Fibroblast of peridontal ligament (primary cell): ENCODE measurements at regions not wholly inside any gene's neighbourhood (a gene's known extent, or its start where the extent isn't known, plus 50 kb on each side); places are given as distances from the start of the nearest gene placed in this dataset.
"Not testable (repeated sequence)": the region's sequence is repeated elsewhere in the genome, so short reads cannot be mapped to it uniquely, and the experiment has no call there.

Experiments used
- DNase-seq: peaks from one replicate; pipeline ENCODE4 v3.0.0-alpha.2; 2010; ENCODE audit errors: extremely low read depth

DNA sequence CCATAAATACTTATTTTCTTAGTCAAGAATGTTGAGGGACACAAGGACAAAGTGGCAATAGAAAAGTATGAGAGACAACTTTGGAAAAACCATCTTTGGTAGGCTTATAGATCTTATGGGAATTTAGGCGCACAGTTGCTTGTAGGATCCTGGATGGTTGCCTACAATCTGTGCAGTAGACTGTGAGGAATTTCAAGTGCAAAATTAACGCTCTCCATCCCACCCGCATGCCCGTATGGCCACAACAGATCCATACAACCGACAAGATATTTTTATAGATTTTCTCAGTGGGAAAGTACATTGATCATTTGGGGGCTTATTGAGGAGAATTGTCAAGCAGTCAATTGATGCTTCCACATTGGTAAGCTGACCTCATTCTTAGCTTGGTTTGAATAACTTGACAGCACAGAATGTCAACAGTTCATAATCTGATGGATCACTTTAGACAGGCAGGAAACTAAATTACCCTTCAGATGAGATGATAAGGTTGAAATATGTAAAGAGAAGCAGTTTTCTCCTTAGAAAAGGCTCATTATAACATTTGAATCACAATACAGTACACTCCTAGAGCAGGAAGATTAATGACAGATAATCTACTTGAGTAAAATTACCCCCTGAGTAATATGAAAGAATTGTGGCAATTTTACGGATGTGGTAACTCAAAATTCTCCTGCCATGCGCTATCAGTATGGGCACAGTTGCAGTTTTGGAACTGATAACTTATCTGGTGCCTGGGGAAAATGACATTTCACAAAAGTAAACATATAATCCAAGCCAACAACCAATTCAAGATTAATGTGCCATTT lies 479.7 kb downstream of the KIF20B start:
- no peak for DNase-seq

DNA sequence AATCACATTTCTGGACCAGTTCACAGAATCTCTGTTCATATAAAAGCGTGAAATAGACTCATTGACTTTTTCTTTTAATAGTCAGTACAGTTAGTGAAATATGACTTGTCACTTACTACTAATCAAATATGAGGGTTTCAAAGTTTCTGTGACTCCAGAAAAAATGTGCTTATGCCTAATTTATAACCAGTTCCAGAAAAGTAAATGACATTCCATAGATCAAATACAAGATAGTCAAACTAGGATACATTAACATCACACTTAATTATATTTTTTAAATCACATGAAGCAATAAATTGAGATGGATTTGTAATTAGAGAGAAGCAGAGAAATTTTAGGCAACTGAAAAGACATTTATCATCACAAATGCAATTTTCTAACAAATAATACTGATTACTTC lies 491.4 kb downstream of the KIF20B start:
- DNase-seq = no peak

DNA sequence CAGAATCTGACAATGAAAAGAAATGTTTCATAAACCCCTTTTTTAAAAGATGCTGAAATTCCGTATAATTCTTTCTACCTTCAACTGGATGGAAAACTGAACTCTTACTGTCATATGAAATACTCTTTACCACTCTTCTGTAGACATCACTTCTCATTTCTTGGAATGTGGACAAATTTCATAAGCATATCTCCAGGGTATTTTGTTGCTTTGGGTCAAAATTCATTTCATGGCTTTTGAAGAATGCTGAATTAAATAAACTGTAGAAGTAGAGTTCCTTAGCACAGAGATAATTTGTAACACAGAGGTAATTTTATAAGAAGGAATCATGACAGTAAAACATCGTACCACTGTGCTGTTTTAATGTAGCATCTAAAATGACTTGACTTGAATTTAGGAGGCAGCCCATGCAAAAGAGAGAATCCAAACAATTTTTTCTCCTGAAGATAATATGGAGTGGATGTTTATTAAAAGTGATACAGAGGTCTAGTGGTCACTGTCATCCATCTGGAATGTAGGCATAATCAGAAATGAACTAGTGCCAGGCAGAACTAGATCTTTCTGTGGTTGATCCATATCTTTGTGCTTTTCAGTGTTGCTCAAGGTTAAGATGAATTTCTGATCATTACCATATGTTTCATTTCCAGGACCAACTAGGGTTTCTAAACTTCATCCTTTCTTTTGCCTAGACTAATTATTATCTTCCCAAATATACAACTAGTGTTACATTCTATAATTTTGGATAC lies 492.0 kb downstream of the KIF20B start:
- DNase-seq = peak; percentile 97

DNA sequence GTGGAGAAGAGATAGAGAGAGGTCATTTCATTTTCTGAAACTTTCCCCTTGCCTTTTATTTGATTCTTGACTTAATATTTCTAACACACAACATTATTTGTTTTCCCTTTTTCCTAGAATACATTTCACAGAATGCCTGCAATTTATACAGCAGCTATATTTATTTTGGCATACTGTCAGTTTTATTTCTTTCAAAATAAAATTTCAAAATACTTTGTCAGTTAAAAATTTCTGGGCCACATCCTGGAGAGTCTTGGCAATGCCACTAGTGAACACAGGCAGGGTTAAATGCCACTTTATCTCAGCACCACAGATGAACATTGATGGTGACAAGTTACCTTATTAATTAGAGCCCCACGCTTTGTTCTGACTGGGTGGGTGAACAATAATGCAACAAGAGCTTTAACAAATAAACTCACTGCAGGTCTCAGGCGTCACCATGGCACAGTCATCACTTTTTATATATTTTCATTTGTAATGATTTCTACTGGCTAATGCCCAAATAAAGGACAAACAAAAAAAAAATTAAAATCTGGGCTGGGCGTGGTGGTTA lies 494.0 kb downstream of the KIF20B start:
- DNase-seq = no peak

DNA sequence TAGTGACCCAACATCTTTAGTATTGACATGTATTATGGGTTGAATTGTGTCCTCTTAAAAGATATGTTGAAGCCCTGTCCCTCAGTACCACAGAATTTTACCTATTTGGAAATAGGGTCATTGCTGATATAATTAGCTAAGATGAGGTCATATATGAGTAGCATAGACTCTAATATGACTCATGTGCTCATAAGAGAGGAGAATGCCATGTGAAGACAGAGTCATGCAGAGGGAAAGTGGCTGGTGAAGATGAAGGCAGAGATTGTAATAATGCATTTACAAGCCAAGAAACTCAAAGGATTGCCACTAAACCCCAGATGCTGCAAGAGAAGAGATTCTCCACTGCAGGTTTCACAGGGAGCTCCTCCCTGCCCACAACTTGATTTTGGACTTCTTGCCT lies 496.4 kb downstream of the KIF20B start:
- DNase-seq = peak; percentile 64

DNA sequence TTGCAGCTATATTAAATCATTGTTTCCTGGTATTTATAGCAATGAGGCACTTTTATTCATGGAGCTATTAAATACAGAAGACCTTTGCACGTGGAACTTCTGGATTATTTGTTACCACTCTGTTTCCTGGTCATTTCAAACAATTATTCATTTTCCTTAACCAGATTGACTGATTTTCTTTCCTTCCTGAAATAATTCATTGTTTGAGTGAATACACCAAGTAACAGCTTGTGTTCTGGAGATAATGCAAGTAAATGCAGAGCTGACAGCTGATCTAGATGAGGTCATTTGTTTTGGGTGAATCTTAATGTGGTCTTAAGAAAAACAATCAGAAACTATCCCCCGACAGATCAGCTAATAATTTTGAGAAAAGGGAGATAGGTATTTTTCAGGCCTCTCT lies 497.7 kb downstream of the KIF20B start:
- no peak for DNase-seq

DNA sequence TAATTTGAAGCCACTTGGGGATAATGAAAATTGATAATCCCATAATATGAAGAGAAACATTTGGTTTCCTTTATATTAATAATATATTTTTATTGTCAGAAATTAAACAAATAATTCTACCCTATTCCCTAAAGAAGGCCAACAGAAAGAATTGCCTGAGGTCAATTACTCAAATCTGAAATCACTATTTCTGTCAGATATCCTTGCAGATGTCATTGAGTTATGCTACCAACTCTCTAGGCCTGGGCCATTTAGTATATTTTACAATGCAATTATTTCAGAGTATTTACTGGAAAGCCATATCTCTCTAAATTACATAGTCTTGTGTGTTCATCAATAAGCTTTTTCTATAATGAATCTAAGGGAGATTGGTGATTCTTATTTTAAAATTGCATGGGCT lies 498.1 kb downstream of the KIF20B start:
- no peak for DNase-seq

DNA sequence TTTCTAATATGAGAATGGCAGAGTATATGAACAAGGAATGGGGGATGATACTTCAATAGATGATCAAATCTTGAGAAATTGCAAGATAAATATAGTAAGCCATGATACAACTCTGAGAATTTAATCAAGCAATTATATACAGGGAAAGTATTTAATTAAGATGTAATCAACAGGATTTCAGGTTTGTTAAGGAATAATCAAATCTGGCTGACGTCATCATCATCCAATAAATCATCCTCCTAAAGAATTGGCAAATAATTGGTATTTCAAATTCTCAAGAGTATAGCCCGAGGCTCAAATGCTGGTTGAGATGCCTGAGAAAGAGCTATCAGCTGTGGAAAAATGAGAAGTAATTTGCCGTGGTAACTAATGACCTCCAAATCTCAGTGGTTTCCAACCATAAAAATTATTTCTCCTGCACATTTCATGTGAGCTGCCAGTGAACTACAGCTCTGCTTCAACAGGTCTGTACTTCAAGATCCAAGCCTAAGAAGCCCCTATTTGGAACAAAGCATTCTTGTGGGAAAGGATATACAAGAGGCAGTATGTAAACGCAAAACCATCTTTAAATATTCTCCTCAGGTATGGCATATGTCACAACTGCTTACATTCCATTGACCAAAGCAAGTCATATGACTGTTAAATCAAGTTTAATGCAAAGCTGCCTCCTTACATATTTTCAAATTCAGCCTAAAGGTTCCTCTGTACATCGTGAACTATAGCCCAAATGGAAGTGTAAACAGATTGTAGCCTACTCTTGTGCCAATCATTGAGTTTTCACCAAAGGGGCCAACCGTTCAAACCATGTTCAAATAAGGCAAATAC lies 503.0 kb downstream of the KIF20B start:
- no peak for DNase-seq

DNA sequence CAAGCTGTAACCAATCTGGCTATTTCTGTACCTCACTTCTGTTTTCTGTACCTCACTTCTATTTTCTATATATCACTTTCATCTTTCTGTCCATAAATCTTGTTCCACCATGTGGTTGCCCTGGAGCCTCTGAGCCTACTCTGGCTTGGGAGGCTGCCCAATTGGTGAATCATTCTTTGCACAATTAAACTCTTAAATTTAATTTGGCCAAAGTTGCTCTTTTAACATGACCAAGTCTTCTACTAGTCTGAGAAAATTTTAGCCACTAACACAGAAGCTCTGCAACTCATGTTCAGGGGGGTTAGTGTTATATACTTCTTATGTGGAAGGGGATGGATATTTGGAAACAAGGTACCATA lies 503.5 kb downstream of the KIF20B start:
- DNase-seq = peak; percentile 76

DNA sequence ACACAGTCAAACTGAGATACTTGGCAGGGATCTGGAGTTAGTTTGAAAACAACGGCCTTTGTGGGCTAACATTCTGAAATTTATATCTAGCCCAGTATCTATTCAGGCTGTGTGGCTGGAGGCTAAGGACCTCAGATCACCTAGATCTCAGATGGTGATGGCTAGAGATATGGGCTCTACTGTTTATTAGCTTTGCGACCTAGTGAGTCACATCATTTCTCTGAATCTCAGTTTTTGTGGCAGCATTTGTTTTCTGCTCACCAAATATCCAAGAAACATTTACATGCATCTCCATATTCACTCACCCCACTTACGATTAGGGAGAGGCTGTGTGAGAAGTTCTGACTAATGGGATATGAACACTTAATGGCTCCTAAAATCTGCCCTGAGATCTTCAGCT lies 503.9 kb downstream of the KIF20B start:
- no peak for DNase-seq

DNA sequence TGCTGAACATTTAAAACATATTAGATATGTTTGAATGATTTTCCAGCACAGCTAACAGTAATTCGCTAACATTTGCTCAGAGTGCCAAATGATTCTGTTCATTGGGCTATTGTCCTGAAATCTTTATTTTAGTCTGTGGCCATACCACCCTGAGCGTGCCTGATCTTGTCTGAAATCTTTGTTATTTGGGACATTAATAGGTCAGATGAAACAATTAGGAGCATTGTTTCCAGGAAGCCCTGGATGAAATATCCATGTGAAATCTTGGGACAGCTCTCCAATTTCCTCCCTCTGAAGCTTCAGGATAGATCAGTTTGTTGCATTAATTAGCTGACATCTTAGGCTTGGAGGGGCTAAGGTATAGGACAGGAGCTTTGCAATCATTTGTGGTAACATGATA lies 512.0 kb downstream of the KIF20B start:
- no peak for DNase-seq

DNA sequence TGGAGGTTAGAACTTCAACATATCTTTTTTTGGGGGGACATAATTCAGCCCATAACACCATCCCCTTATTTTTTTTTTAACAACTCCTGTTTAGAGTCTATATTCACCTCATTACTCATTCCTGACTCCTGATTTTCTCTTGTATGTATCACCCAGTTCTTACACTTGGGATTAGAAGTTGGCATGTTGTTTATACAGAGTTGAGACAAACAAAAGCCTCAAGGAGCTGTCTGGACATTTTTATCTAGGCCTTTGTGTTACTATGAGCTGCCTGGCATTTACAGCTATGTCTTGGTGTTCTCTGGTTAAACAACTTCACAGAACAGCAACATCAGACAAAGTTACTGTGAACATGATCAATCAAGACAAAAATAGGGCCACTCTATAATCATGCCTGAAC lies 517.5 kb downstream of the KIF20B start:
- no peak for DNase-seq

DNA sequence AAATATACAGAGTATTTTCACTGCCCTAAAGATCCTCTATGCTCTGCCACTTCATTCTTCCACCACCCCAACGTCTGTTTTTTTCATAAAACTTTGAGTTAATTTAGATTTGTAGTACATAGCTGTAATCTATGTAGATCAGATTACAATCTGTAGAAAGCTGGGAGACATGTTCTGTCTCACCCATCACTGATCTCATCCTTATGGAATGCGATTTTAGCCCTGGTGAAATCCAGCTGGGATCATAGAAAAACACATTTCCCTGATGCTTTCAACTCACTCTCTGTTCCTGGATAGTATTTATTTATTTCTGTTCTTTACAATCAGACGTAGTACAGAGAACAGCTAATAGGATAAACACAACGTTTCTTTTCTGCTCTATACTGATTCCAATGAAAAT lies 521.0 kb downstream of the KIF20B start:
- DNase-seq = peak; percentile 88

DNA sequence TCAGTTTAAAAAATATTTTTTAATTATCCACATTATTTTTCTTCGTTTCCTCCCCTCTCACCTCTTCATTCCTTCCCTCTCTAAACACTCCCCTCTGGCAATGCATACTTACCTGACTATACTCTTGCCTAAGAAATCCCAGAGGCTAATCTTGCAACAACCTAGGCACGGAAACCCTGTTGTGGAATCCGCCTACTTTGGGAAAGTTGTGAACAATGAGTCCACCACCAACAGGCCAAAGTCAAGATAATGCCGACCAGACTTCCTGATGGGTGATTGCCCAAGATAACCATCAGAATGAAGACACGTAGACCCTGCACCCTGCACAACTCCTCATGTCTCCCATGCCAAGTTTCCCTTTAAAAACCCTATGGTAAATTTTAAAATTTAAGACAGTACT lies 521.5 kb downstream of the KIF20B start:
- no peak for DNase-seq

DNA sequence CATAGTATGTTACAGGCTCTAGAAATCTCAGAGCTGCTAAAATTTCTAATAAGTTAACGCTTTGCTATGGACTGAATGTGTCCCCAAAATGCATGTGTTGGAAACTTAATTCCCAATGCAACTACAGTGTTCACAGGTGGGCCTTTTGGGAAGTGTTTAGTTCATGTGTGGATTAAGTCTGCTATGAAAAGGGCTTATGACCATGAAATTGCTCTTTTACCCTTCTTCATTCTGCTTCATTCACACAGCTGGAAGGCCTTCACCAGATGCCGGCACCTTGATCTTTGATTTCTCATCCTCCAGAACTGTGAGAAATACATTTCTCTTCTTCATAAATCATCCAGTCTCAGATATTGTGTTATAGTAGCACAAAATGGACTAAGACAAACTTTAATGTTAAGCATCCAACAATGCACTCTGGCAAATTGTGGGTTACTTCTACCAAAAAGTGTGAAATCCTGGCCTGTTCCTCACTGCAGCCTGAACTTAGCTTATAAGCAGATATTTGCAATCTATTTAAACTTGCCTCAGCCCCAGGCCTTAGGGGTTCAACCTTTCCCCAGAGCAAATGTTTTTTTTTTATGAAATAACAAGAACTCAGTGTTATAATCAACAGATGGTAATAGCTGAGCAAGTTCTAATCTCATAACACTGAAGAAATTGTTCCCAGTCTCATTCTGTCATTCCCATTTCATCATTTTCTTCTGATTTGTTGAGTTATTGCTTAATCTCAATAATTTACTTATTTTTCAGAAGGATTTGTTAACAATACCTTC lies 523.6 kb downstream of the KIF20B start:
- DNase-seq = peak; percentile 14

DNA sequence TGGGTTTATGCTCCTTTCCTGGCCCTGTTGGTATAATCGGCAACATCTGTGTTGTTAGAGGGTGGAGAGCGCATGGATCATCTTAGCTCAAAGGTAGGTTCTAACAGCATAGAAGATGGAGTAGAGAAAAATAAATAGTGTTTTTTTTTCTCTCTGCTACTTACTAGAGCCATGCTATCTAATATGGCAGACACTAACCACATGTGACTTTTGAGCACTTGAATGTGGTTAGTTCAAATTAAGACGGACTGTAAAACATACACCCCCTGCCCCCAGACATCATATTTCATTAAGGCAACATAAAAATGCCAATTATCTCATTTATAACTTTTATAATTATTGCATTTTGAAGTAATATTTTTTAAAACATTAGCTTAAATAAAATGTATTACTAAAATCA lies 525.1 kb downstream of the KIF20B start:
- no peak for DNase-seq

DNA sequence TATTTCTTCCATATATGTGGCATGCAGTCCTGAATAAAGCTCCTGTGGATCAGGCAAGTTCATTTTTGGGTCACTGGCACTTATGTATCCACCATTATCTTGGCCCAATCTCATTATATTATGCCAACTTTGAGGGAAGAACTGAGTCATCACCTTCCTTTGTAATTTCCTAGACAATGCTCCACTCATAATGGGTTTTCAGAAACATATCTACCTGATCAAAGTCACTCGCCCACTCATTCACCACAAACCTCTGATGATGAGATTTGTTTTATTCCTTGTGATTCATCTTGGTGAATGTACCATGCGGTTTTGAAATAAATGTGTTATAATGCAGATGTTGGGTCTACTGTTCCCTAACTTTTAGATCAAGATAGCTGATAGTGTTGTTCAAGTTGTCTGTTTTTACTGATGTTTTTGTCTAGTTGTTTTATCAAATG lies 525.8 kb downstream of the KIF20B start:
- peak; percentile 75 for DNase-seq

DNA sequence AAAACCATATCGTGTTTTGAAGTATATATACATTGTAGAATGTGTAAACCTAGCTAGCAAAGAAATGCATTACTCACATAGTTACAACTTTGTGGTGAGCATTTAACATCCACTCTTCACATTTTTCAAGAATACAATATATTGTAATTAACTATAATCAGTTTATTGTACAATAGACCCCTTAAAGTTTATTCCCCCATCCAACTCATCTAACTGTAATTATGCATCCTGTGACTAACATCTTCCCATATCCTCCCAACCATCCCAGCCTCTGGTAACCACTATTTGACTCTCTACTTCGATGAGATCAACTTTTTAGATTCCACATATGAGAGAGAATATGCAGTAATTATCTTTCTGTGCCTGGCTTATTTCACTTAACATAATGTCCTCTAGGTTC lies 526.4 kb downstream of the KIF20B start:
- DNase-seq = peak; percentile 18

DNA sequence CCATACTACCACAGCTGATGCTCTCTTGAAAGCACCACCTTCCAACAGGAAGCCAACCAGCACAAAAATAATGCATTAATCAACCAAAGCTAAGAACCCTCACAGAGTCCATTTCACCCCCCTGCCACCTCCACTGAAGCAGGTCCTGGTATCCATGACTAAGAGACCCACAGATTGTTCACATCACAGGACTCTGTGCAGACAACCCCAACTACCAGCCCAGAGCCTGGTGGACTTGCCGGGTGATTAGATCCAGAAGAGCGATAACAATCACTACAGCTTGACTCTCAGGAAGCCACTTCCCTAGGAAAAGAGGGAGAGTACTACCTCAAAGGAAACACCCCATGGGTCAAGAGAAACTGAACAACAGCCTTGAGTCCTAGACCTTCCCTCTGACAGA lies 528.1 kb downstream of the KIF20B start:
- DNase-seq = no peak

DNA sequence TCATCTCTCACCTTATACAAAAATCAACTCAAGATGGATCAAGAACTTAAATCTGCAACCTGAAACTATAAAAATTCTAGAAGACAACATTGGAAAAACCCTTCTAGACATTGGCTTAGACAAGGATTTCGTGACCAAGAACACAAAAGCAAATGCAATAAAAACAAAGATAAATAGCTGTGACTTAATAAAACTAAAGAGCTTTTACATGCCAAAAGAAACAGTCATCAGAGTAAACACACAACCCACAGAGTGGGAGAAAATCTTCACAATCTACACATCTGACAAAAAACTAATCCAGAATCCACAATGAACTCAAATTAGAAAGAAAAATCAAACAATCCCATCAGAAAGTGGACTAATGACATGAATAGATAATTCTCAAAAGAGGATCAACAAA lies 532.4 kb downstream of the KIF20B start:
- not testable (repeated sequence) for DNase-seq

DNA sequence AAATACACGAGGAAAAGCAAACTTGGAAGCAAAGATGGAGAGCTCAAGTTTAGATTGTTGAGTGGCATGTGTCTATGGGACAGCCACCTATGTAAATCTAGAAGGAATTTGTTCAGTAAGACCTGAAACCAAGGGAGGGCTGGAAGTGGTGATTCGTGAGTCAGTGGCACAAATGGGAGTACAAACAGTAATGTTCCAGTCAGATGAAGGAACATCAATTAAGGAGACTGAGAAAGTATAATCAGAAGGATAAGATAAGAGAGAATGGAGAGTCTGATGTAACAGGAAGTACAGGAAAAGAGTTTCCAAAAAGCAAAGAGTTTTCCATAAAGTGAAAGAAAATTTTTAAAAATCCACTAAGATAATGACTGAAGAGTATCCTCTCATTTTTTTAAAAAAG lies 544.2 kb downstream of the KIF20B start:
- no peak for DNase-seq
